ENCODE measurements at regions not wholly inside any gene's neighbourhood (a gene's known extent, or its start where the extent isn't known, plus 50 kb on each side); places are given as distances from the start of the nearest gene placed in this dataset.
A peak's percentile ranks its signal among the peaks of the same experiment; 100 is the strongest.
"Not testable (repeated sequence)": the region's sequence is repeated elsewhere in the genome, so short reads cannot be mapped to it uniquely, and the experiment has no call there.

DNA sequence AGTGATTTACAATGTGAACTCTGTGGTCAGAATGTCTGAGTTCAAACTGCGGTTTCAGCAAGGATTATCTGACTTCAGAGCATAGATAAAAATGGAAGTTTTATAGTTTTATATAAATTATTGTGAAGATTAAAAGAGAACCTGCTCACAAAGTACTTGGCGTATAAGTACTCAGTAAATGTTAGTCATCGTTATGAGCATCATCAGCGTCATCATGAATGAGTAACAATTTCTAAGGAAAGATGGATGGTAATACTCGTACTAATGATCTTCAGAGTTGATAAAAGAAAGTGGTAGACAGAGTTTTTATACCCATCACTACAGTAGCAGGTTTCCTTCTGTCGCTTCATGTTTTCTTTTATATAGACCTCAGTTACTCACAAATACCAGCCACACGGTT, 341.8 kb downstream of the RAP2B start:
- Histone ChIP-seq H4K20me1 (ENCODE audit: insufficient read depth, low read length) (no peaks in the 10 kb centered on the region), H2AFZ (ENCODE audit: low read depth, low read length) (no peak overlapping the region), H3K27me3 (ENCODE audit: low read depth, low read length) (no peaks in the 10 kb centered on the region), H3K27ac (ENCODE audit: low read length) (no peak overlapping the region), H3K4me3 (ENCODE audit: low read length) (no peak overlapping the region), H3K4me2 (ENCODE audit: low read length) (no peak overlapping the region), H3K4me1 (ENCODE audit: low read length) (peaks cover 13% of the 10 kb centered on the region), H3K79me2 (ENCODE audit: low read length) (no peaks in the 10 kb centered on the region), H3K9me3 (ENCODE audit: insufficient read depth, low read length) (no peaks in the 10 kb centered on the region), H3K36me3 (replicated peaks; ENCODE audit: low read depth, low read length) (no peaks in the 10 kb centered on the region), H3K9ac (ENCODE audit: low read length) (no peak overlapping the region)
- no peak for TF ChIP-seq EZH2phosphoT487 (IDR thresholded peaks at IDR 0.05; ENCODE audit: low read depth)
- TF ChIP-seq, protein P1, sequence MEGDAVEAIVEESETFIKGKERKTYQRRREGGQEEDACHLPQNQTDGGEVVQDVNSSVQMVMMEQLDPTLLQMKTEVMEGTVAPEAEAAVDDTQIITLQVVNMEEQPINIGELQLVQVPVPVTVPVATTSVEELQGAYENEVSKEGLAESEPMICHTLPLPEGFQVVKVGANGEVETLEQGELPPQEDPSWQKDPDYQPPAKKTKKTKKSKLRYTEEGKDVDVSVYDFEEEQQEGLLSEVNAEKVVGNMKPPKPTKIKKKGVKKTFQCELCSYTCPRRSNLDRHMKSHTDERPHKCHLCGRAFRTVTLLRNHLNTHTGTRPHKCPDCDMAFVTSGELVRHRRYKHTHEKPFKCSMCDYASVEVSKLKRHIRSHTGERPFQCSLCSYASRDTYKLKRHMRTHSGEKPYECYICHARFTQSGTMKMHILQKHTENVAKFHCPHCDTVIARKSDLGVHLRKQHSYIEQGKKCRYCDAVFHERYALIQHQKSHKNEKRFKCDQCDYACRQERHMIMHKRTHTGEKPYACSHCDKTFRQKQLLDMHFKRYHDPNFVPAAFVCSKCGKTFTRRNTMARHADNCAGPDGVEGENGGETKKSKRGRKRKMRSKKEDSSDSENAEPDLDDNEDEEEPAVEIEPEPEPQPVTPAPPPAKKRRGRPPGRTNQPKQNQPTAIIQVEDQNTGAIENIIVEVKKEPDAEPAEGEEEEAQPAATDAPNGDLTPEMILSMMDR (IDR thresholded peaks at IDR 0.05; ENCODE audit: low read depth, low read length), result no peak

DNA sequence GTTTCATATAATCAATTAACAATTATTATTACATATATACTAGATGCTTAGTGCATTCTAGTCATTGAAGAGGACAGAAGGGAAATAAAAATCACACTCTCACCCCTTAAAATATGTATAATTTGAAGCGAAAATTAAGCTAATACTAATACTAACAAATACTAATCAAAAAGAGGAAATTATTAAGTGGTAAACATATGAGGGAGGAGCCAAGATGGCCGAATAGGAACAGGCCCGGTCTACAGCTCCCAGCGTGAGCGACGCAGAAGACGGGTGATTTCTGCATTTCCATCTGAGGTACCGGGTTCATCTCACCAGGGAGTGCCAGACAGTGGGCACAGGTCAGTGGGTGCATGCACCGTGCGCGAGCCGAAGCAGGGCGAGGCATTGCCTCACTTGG, 344.2 kb downstream of the RAP2B start:
- H3K4me1 ChIP-seq (ENCODE audit: low read length), result peaks cover 13% of the 10 kb centered on the region
- H2AFZ ChIP-seq (ENCODE audit: low read depth, low read length); H3K4me3 ChIP-seq (ENCODE audit: low read length); H3K36me3 ChIP-seq (replicated peaks; ENCODE audit: low read depth, low read length); H3K79me2 ChIP-seq (ENCODE audit: low read length); H3K9me3 ChIP-seq (ENCODE audit: insufficient read depth, low read length); H3K4me2 ChIP-seq (ENCODE audit: low read length); H3K9ac ChIP-seq (ENCODE audit: low read length); H3K27me3 ChIP-seq (ENCODE audit: low read depth, low read length); H4K20me1 ChIP-seq (ENCODE audit: insufficient read depth, low read length); H3K27ac ChIP-seq (ENCODE audit: low read length): not testable (repeated sequence)

DNA sequence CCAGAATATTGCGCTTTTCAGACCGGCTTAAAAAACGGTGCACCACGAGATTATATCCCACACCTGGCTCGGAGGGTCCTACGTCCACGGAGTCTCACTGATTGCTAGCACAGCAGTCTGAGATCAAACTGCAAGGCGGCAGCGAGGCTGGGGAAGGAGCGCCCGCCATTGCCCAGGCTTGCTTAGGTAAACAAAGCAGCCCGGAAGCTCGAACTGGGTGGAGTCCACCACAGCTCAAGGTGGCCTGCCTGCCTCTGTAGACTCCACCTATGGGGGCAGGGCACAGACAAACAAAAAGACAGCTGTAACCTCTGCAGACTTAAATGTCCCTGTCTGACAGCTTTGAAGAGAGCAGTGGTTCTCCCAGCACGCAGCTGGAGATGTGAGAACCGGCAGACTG, 344.7 kb downstream of the RAP2B start:
- H3K4me3 ChIP-seq (ENCODE audit: low read length); H3K79me2 ChIP-seq (ENCODE audit: low read length); H3K9ac ChIP-seq (ENCODE audit: low read length); H3K36me3 ChIP-seq (replicated peaks; ENCODE audit: low read depth, low read length); H2AFZ ChIP-seq (ENCODE audit: low read depth, low read length); H3K27me3 ChIP-seq (ENCODE audit: low read depth, low read length); H3K4me2 ChIP-seq (ENCODE audit: low read length); H3K9me3 ChIP-seq (ENCODE audit: insufficient read depth, low read length); H4K20me1 ChIP-seq (ENCODE audit: insufficient read depth, low read length); H3K27ac ChIP-seq (ENCODE audit: low read length): not testable (repeated sequence)
- peaks cover 13% of the 10 kb centered on the region for H3K4me1 ChIP-seq (ENCODE audit: low read length)

DNA sequence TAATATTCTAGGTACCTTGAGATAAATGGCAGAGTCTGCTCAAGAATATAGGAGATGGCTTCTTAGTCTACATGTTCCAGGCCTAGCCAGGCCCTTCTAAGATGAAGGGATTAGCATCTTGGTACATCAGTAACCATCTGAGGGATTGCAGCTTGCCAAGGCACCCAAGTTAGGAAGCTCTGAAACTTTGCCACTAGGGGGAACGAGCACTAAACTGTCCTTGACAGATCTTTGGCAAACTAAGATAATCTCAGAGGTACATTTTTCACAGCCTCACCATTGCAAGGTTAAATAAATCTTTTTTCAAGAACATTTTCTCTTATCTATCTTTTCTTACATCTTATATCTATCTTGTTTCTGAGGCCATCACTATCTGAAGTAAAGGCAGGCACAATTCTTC, 351.2 kb downstream of the RAP2B start:
- H3K27ac ChIP-seq (ENCODE audit: low read length), result no peak overlapping the region
- H3K9me3 ChIP-seq (ENCODE audit: insufficient read depth, low read length), result no peaks in the 10 kb centered on the region

DNA sequence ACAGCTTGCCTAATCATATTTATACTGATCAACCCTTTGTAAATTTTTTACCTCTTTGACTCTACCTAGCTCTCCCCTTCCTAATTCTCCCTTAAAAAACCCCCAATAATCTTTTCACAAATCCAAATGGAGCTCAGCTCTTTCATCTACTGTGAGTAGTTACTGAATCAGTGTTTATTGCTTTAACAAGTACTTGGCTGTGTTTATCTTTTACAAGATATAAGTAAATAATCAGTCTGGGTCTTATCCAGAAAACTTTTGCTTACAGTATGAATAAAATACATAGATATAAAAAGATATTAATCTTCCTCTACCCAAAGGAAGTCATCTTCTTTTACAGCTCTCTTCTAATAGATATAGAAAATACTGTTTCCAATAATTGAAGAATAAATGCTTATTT, 366.4 kb downstream of the RAP2B start:
- Histone ChIP-seq H2AFZ (ENCODE audit: low read depth, low read length) (no peak overlapping the region), H3K9ac (ENCODE audit: low read length) (no peak overlapping the region), H3K27ac (ENCODE audit: low read length) (no peak overlapping the region), H3K79me2 (ENCODE audit: low read length) (no peaks in the 10 kb centered on the region), H3K4me3 (ENCODE audit: low read length) (no peak overlapping the region), H3K36me3 (replicated peaks; ENCODE audit: low read depth, low read length) (no peaks in the 10 kb centered on the region), H3K4me2 (ENCODE audit: low read length) (no peak overlapping the region), H4K20me1 (ENCODE audit: insufficient read depth, low read length) (no peaks in the 10 kb centered on the region), H3K27me3 (ENCODE audit: low read depth, low read length) (no peaks in the 10 kb centered on the region), H3K9me3 (ENCODE audit: insufficient read depth, low read length) (peaks cover 8% of the 10 kb centered on the region; the same call in 1 of the 2 replicates), H3K4me1 (ENCODE audit: low read length) (no peaks in the 10 kb centered on the region)
- TF ChIP-seq, protein P1 (IDR thresholded peaks at IDR 0.05; ENCODE audit: low read depth, low read length), result no peak

More for the DNA sequence above, 351.2 kb downstream of the RAP2B start:
- no peaks in the 10 kb centered on the region for H3K36me3 ChIP-seq (replicated peaks; ENCODE audit: low read depth, low read length)
- no peaks in the 10 kb centered on the region for H3K79me2 ChIP-seq (ENCODE audit: low read length)
- H3K4me1 ChIP-seq (ENCODE audit: low read length), result no peaks in the 10 kb centered on the region
- no peak overlapping the region for H3K4me3 ChIP-seq (ENCODE audit: low read length)
- no peaks in the 10 kb centered on the region for H3K27me3 ChIP-seq (ENCODE audit: low read depth, low read length)
- TF ChIP-seq EZH2phosphoT487 (IDR thresholded peaks at IDR 0.05; ENCODE audit: low read depth), result no peak
- TF ChIP-seq, protein P1 (IDR thresholded peaks at IDR 0.05; ENCODE audit: low read depth, low read length), result peak; percentile 35
- H3K9ac ChIP-seq (ENCODE audit: low read length), result no peak overlapping the region
- no peak overlapping the region for H3K4me2 ChIP-seq (ENCODE audit: low read length)
- no peaks in the 10 kb centered on the region for H4K20me1 ChIP-seq (ENCODE audit: insufficient read depth, low read length)
- H2AFZ ChIP-seq (ENCODE audit: low read depth, low read length), result no peak overlapping the region
